ENCODE measurements at regions not wholly inside any gene's neighbourhood (a gene's known extent, or its start where the extent isn't known, plus 50 kb on each side); places are given as distances from the start of the nearest gene placed in this dataset.

GRCh38 chr7:106393564-106394251 is 108.9 kb upstream of the NAMPT start:
- TF ChIP-seq POLR2A (IDR thresholded peaks at IDR 0.05; ENCODE audit: low read length) (no peak), GATA1 (IDR thresholded peaks at IDR 0.05; ENCODE audit: low read depth, low read length) (no peak)

All from erythroblast (primary cell).